Calu3 (cell line): ENCODE measurements at regions not wholly inside any gene's neighbourhood (a gene's known extent, or its start where the extent isn't known, plus 50 kb on each side); places are given as distances from the start of the nearest gene placed in this dataset.

Source experiments
- BruUV-seq: library from RNA; stranded (reverse); fragments of 400-500 nt; replicated peaks from 2 replicates; lab custom pipeline; 2021; lab: Mats Ljungman, UMichigan
- CTCF ChIA-PET: fragments of 300-600 bp; sonication (Branson Sonifier 250); formaldehyde crosslinking; loops from one replicate; lab custom pipeline; 2022; ENCODE audit warnings: antibody characterized with exemption; lab: Charles Lee
- DNase-seq: peaks from one replicate; pipeline ENCODE4 v3.0.0; 2022
- H3K27ac Mint-ChIP-seq: one replicate; pipeline ENCODE4 v1.8.0; 2022; ENCODE audit warnings: mixed read lengths; ENCODE audit not compliant: unreplicated experiment
- H3K27me3 Mint-ChIP-seq: one replicate; pipeline ENCODE4 v1.8.0; 2022; ENCODE audit warnings: mixed read lengths; ENCODE audit not compliant: unreplicated experiment
- H3K36me3 Mint-ChIP-seq: one replicate; pipeline ENCODE4 v1.8.0; 2022; ENCODE audit warnings: mild to moderate bottlenecking, moderate library complexity, mixed read lengths; ENCODE audit not compliant: insufficient read depth, unreplicated experiment
- H3K4me1 Mint-ChIP-seq: one replicate; pipeline ENCODE4 v1.8.0; 2022; ENCODE audit warnings: mild to moderate bottlenecking, low read depth, mixed read lengths; ENCODE audit not compliant: unreplicated experiment
- H3K4me3 Mint-ChIP-seq: one replicate; pipeline ENCODE4 v1.8.0; 2022; ENCODE audit warnings: mild to moderate bottlenecking, low read depth, moderate library complexity, mixed read lengths; ENCODE audit not compliant: unreplicated experiment
- H3K9me3 Mint-ChIP-seq: one replicate; pipeline ENCODE4 v1.8.0; 2022; ENCODE audit warnings: low read depth, mixed read lengths; ENCODE audit not compliant: unreplicated experiment
- CTCF ChIP-seq: fragments of 200-600 bp; IDR thresholded peaks from one replicate; pipeline ENCODE4 v1.8.0; 2022; ENCODE audit warnings: antibody characterized with exemption; ENCODE audit not compliant: unreplicated experiment
- intact Hi-C: fragments of 100-400 bp; cut with micrococcal nuclease; formaldehyde crosslinking; loops from one replicate; pipeline ENCODE4 v1.10.0; 2022; ENCODE audit not compliant: unreplicated experiment

- TF ChIP-seq CTCF = no peak
- intact Hi-C loops = no loop called here
- Mint-ChIP-seq H3K27ac (no peak overlapping the region), H3K9me3 (peaks cover 9% of the 10 kb centered on the region), H3K36me3 (no peaks in the 10 kb centered on the region), H3K4me3 (no peak overlapping the region), H3K4me1 (no peaks in the 10 kb centered on the region), H3K27me3 (no peaks in the 10 kb centered on the region)
- CTCF ChIA-PET = no interaction called here
- BruUV-seq = no TSS peak
- DNase-seq = no peak
Observed at GRCh38 chr10:128775743-128776142, 649.5 kb upstream of the MKI67 start.

GRCh38 chr10:128776673-128777252, 650.5 kb upstream of the MKI67 start:
- no peak overlapping the region for H3K27ac Mint-ChIP-seq
- intact Hi-C loops = no loop called here

GRCh38 chr10:128777342-128777741, 651.1 kb upstream of the MKI67 start:
- peaks cover 9% of the 10 kb centered on the region for H3K9me3 Mint-ChIP-seq
- H3K27ac Mint-ChIP-seq = no peak overlapping the region
- BruUV-seq = no TSS peak
- no peak for TF ChIP-seq CTCF
- H3K4me3 Mint-ChIP-seq = no peak overlapping the region
- intact Hi-C loops = no loop called here
- no peak for DNase-seq
- CTCF ChIA-PET = no interaction called here
- no peaks in the 10 kb centered on the region for H3K4me1 Mint-ChIP-seq
- no peaks in the 10 kb centered on the region for H3K36me3 Mint-ChIP-seq
- no peaks in the 10 kb centered on the region for H3K27me3 Mint-ChIP-seq

More at GRCh38 chr10:128776673-128777252, 650.5 kb upstream of the MKI67 start:
- CTCF ChIA-PET = no interaction called here
- no TSS peak for BruUV-seq
- H3K27me3 Mint-ChIP-seq = no peaks in the 10 kb centered on the region
- no peak for TF ChIP-seq CTCF
- no peak overlapping the region for H3K4me3 Mint-ChIP-seq
- no peak for DNase-seq
- H3K4me1 Mint-ChIP-seq = no peaks in the 10 kb centered on the region
- no peaks in the 10 kb centered on the region for H3K36me3 Mint-ChIP-seq
- peaks cover 9% of the 10 kb centered on the region for H3K9me3 Mint-ChIP-seq

GRCh38 chr10:128779416-128779815, 653.2 kb upstream of the MKI67 start:
- TF ChIP-seq CTCF = no peak
- Mint-ChIP-seq H3K4me3 (no peak overlapping the region), H3K4me1 (no peaks in the 10 kb centered on the region), H3K36me3 (no peaks in the 10 kb centered on the region), H3K27me3 (no peaks in the 10 kb centered on the region), H3K9me3 (peaks cover 6% of the 10 kb centered on the region), H3K27ac (no peak overlapping the region)
- no TSS peak for BruUV-seq
- DNase-seq = no peak
- CTCF ChIA-PET = no interaction called here
- intact Hi-C loops = no loop called here
